HepG2 (cell line): ENCODE measurements at regions not wholly inside any gene's neighbourhood (a gene's known extent, or its start where the extent isn't known, plus 50 kb on each side); places are given as distances from the start of the nearest gene placed in this dataset.

ENCODE experiments used
- BCLAF1 ChIP-seq: fragments of 450-650 bp; IDR thresholded peaks from 2 replicates; pipeline ENCODE4 v1.6.1; 2017; ENCODE audit warnings: mild to moderate bottlenecking
- CTCF ChIP-seq: sonication (generic); formaldehyde crosslinking; IDR thresholded peaks from 2 replicates; pipeline ENCODE4 v1.5.0; 2020; ENCODE audit warnings: mild to moderate bottlenecking, missing genetic modification reagents, moderate library complexity
- FOXM1 ChIP-seq: sonication (generic); formaldehyde crosslinking; IDR thresholded peaks from 2 replicates; pipeline ENCODE4 v1.5.0; 2020; ENCODE audit warnings: missing genetic modification reagents
- MAFK ChIP-seq, 2 experiments: IDR thresholded peaks in 1 of 2; conservative IDR thresholded peaks in 1 of 2; 2 replicates each; pipeline ENCODE4 v1.6.1; 2011; ENCODE audit warnings: improper control_type of control experiment in 2 of 2, low read length in 2 of 2
- MAX ChIP-seq: IDR thresholded peaks from 2 replicates; pipeline ENCODE4 v1.6.1; 2012; ENCODE audit warnings: inconsistent platforms
- NFE2L1 ChIP-seq: sonication (generic); formaldehyde crosslinking; IDR thresholded peaks from 2 replicates; pipeline ENCODE4 v1.4.0; 2020; ENCODE audit warnings: missing genetic modification reagents, mild to moderate bottlenecking, borderline replicate concordance
- NPAS2 ChIP-seq: sonication (generic); formaldehyde crosslinking; IDR thresholded peaks from 2 replicates; pipeline ENCODE4 v1.8.0; 2022; ENCODE audit warnings: mild to moderate bottlenecking, missing genetic modification reagents, borderline replicate concordance
- POLR2A ChIP-seq, 2 experiments: IDR thresholded peaks; 2 replicates each; pipeline ENCODE4 v1.6.1; 2011; ENCODE audit warnings: low read depth in 2 of 2, low read length in 2 of 2, mild to moderate bottlenecking in 1 of 2, moderate library complexity in 1 of 2; ENCODE audit not compliant: insufficient read depth in 1 of 2
- SMYD3 ChIP-seq: sonication (generic); formaldehyde crosslinking; IDR thresholded peaks from 2 replicates; pipeline ENCODE4 v1.8.1; 2023; ENCODE audit warnings: mild to moderate bottlenecking, missing genetic modification reagents
- SUZ12 ChIP-seq: fragments of 150-350 bp; IDR thresholded peaks from 2 replicates; pipeline ENCODE4 v1.6.1; 2014; ENCODE audit warnings: low read depth, low read length
- ZNF234 ChIP-seq: sonication (generic); formaldehyde crosslinking; conservative IDR thresholded peaks from 2 replicates; pipeline ENCODE4 v1.5.1; 2020; ENCODE audit warnings: mild to moderate bottlenecking, missing genetic modification reagents
- ZNF30 ChIP-seq: sonication (generic); formaldehyde crosslinking; IDR thresholded peaks from 2 replicates; pipeline ENCODE4 v1.5.0; 2020; ENCODE audit warnings: mild to moderate bottlenecking, missing genetic modification reagents
- ZNF616 ChIP-seq: sonication (generic); formaldehyde crosslinking; IDR thresholded peaks from 2 replicates; pipeline ENCODE4 v1.5.0; 2020; ENCODE audit warnings: low read depth, mild to moderate bottlenecking, missing genetic modification reagents
- ZNF644 ChIP-seq: IDR thresholded peaks from 2 replicates; pipeline ENCODE4 v1.6.1; 2016; ENCODE audit warnings: low read depth

GRCh38 chr16:85999778-86000177 is 100.8 kb downstream of the IRF8 start:
- TF ChIP-seq NFE2L1 (CRISPR knock-in tag) (no peak), BCLAF1 (no peak), CTCF (no peak), NPAS2 (CRISPR knock-in tag) (no peak), FOXM1 (CRISPR knock-in tag) (no peak), ZNF616 (no peak), SUZ12 (no peak), POLR2A (IDR thresholded peaks at IDR 0.05; ENCODE audit: insufficient read depth in 1 of 2, low read depth in 2 of 2, low read length in 2 of 2) (no peak), ZNF30 (CRISPR knock-in tag) (no peak), ZNF234 (no peak), MAFK (conservative IDR thresholded peaks at IDR 0.05 in 1 of 2, IDR thresholded peaks at IDR 0.05 in 1 of 2; ENCODE audit: low read length in 2 of 2) (no peak), MAX (no peak), SMYD3 (no peak), ZNF644 (CRISPR knock-in tag) (no peak)
